NCI-H2196 treated with DMSO at 0.1 percent for 48 hours (cell line): ENCODE measurements at regions not wholly inside any gene's neighbourhood (a gene's known extent, or its start where the extent isn't known, plus 50 kb on each side); places are given as distances from the start of the nearest gene placed in this dataset.
A peak's percentile ranks its signal among the peaks of the same experiment; 100 is the strongest.
"Not testable (repeated sequence)": the region's sequence is repeated elsewhere in the genome, so short reads cannot be mapped to it uniquely, and the experiment has no call there.

Experiments used
- DNase-seq: peaks from one replicate; lab custom pipeline; 2025; ENCODE audit not compliant: unreplicated experiment; lab: John Stamatoyannopoulos, UW

DNA sequence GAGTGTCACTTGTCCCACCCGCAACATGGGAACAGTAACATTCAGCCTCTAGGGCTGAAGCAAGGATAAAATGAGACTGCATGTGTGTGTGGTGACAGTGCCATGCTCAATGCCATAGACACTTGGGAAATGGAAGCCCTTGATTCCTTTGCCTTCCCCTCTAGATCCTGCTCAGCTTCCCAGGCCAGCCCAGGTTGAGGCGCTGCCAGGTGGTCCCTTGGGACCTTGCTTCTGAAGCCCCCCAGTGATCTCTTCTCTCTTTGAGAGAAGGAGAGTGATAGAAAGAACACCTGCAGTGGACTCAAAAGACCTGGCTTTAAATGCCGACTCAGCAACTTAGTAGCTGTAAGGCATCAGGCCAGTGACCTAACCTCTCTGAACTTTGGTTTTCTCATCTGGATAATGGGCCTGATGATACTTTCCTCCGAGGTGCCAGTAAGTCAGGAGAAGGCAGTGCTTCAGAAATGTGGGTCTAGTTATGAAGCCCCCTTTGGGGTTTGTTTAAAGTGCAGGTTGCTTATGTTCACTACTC is 144.5 kb downstream of the RPLP1 start:
- no peak for DNase-seq

GRCh38 chr15:69599271-69599670 is 146.7 kb downstream of the RPLP1 start:
- DNase-seq: no peak

GRCh38 chr15:69600556-69601085 is 148.0 kb downstream of the RPLP1 start:
- DNase-seq: no peak

DNA sequence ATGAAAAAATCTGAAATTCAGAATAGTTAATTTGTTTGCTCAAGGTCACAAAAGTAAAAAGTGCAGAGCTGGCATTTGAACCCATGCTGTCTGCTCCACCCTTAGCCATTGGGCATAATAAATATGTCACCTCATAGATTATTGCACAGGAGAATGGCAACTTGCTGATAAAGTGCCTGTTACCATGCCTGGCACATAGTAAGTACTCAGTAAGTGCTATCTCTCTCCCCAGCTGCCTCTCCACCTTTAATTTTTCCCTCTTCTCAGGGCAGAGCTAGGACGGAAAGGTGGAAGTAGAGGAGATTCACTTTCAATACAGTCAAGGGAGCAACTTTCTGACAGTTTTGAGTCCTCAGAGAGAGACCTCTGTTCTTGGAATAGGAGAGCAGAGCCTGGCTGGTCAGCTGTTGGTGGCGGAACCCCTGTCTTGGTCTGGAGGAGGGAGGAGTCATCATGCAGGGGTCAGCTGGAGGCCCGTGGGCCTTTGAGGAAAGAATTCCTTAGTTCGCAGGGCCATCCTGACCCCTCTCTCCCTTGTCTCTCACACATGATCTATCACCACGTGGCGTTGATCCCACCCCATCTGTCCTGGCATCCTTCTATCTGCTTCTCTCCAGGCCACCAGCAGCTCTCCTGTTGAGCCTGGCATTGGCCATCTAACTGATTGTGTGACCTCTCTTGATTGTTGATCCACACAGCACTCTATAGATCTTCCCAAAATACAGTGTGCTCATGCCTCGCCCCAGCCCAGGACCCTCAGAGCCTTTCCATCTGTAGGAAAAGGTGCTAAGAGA is 149.3 kb downstream of the RPLP1 start:
- DNase-seq: no peak

DNA sequence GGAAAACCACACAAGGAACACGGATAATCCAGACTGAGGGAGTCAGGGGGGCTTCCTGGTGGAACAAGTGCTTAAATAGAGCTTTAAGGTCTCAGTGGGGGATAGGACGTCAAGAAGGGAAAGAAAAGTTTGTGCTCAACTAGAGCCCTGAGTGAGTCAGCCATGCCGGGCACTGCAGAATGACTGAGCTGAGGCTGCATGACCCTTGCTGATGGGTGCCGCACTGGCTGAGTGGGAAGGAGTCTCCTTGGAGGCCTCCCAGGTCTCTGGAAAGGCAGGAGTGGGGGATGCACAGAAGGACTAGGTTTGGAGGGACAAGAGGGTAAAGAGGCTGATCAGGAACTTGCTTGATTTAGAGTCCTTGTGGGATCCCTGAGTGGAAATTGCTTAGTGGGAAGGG is 150.3 kb downstream of the RPLP1 start:
- DNase-seq: no peak

- DNase-seq: no peak
These were observed 150.9 kb downstream of the RPLP1 start for GRCh38 chr15:69603369-69604071.

DNA sequence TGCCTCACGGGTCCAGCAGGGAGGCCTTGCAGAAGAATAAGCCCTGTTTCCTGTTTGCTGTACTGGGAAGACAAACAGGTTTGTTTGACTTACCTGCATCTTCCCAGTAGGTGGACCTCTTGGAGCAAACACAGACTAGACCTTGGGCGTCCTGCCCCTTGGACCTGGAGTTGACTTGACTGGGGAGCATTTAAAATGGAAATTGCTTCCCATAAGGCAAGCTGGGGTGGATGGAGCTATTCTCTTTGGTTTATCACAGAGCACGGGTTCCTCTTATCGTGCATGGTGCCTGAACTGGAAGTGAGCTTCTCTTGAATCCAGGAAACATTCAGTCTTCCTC is 151.4 kb downstream of the RPLP1 start:
- DNase-seq: peak; percentile 46

- DNase-seq: no peak
These were observed 153.5 kb downstream of the RPLP1 start for GRCh38 chr15:69606144-69606543.

DNA sequence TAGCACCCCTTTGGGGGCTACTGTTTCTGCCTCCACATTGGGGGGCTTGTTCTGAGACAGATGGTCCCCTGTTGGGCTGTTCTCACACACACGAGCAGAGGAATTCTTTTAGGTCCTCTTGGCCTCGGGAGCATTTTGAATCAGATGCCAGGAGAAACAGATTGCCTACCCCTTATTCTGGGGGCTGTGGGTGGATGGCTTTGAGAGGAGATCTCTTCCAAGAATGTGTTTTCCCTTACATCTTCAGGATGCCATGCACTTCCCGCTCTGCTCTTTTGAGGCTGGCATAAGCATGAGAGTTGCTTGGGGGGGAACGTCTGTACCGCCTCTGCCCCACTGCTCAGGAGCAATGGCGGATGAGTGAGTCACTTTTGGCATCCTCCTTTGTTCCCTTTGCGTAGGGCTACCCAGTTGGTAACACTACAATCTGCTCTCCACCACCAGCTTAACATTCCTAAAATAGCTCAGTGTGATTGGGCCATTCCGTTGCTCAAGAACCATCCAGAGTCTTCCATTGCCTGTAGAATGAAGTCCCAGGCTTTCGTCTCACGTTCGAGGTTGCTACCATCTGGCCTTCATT is 154.4 kb downstream of the RPLP1 start:
- DNase-seq: no peak

- DNase-seq: no peak
These were observed 156.0 kb downstream of the RPLP1 start for GRCh38 chr15:69608661-69609060.

GRCh38 chr15:69609176-69609575 is 156.6 kb downstream of the RPLP1 start:
- no peak for DNase-seq

DNA sequence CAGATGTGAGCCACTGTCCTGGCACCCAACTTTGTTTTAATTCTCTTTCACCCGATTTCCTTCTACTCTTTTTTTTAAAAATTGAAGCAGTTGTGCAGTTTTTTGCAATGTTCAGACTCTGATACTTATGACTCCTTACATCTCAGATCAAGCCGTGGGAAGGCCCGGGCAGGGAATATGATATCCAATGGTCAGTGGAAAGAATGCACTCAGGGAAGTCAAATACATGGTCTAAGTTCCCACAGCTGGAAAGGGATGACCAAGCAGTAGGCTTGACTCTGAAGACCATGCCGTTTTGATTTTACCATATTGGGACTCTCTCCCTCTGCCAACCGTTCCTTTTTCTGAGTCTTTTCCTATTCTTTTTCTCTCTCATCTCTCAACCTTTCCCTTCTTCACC is 157.2 kb downstream of the RPLP1 start:
- DNase-seq: no peak

- no peak for DNase-seq
These were observed 157.7 kb downstream of the RPLP1 start for GRCh38 chr15:69610277-69610676.

GRCh38 chr15:69610858-69611257 is 158.2 kb downstream of the RPLP1 start:
- no peak for DNase-seq

- no peak for DNase-seq
These were observed 159.5 kb downstream of the RPLP1 start for GRCh38 chr15:69612112-69612511.

GRCh38 chr15:69613182-69613581 is 160.6 kb downstream of the RPLP1 start:
- no peak for DNase-seq

DNA sequence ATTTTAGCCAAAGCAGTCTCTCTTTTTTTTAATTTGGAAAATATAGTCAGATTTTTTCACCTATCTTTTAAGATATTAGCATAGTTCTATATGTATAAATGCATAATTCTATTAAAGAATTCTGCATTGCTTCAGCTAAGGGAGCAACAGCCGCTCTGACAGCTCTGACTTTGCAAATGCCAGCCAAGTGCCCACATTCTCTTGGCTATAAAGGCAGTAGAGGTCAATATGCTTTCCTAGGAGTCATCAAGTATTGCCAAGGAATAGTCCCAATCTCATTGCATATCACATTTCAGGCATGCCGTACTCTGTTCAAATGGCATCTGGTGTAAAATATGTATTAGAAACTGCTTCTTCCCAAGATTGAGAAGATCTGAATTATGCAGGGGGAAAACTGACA is 161.4 kb downstream of the RPLP1 start:
- DNase-seq: no peak

- DNase-seq: no peak
These were observed 163.1 kb downstream of the RPLP1 start for GRCh38 chr15:69615736-69616135.

DNA sequence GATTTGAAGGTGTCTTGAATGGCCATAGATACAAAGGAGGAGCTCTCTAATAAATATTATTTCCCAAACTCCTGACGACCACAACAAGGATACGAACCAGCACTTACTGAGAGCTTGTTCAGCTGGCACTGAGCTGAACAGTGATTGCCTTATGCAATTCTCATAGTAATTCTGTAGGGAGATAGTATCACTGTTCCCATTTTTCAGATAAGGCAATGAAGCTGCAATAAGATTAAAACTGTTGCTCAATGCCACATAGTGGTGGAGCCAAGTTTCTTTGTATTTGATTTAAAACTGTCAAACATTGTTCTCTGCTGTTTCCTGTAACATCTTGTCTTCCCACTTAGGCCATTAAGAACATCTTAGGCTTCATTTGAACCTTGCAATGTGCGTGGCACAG is 163.9 kb downstream of the RPLP1 start:
- no peak for DNase-seq

DNA sequence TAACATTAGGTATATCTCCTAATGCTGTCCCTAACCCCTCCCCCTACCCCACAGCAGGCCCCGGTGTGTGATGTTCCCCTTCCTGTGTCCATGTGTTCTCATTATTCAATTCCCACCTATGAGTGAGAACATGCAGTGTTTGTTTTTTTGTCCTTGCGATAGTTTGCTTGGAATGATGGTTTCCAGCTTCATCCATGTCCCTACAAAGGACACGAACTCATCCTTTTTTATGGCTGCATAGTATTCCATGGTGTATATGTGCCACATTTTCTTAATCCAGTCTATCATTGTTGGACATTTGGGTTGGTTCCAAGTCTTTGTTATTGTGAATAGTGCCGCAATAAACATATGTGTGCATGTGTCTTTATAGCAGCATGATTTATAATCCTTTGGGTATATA is 164.5 kb downstream of the RPLP1 start:
- DNase-seq: not testable (repeated sequence)

- DNase-seq: no peak
These were observed 171.0 kb downstream of the RPLP1 start for GRCh38 chr15:69623392-69624154.
